HUES48 (cell line): ENCODE measurements at regions not wholly inside any gene's neighbourhood (a gene's known extent, or its start where the extent isn't known, plus 50 kb on each side); places are given as distances from the start of the nearest gene placed in this dataset.

Source experiments
- H3K27ac ChIP-seq: one replicate; pipeline ENCODE4 v1.7.0; 2013; ENCODE audit warnings: low read depth, low read length, inconsistent platforms
- H3K27me3 ChIP-seq: 2 replicates; pipeline ENCODE4 v1.6.1; 2013; ENCODE audit warnings: mild to moderate bottlenecking, low read length; ENCODE audit not compliant: control insufficient read depth, insufficient read depth
- H3K36me3 ChIP-seq: 2 replicates; pipeline ENCODE4 v1.6.1; 2013; ENCODE audit warnings: low read length; ENCODE audit not compliant: control insufficient read depth, insufficient read depth
- H3K4me1 ChIP-seq: 2 replicates; pipeline ENCODE4 v1.6.1; 2013; ENCODE audit warnings: mild to moderate bottlenecking, low read length; ENCODE audit not compliant: control insufficient read depth, insufficient read depth
- H3K4me3 ChIP-seq: 2 replicates; pipeline ENCODE4 v1.5.1; 2013; ENCODE audit warnings: mild to moderate bottlenecking, low read depth, low read length
- H3K9ac ChIP-seq: 2 replicates; pipeline ENCODE4 v1.6.1; 2013; ENCODE audit warnings: mild to moderate bottlenecking, low read depth, low read length, moderate library complexity
- H3K9me3 ChIP-seq: 2 replicates; pipeline ENCODE4 v1.6.1; 2013; ENCODE audit warnings: low read length; ENCODE audit not compliant: control insufficient read depth, insufficient read depth

DNA sequence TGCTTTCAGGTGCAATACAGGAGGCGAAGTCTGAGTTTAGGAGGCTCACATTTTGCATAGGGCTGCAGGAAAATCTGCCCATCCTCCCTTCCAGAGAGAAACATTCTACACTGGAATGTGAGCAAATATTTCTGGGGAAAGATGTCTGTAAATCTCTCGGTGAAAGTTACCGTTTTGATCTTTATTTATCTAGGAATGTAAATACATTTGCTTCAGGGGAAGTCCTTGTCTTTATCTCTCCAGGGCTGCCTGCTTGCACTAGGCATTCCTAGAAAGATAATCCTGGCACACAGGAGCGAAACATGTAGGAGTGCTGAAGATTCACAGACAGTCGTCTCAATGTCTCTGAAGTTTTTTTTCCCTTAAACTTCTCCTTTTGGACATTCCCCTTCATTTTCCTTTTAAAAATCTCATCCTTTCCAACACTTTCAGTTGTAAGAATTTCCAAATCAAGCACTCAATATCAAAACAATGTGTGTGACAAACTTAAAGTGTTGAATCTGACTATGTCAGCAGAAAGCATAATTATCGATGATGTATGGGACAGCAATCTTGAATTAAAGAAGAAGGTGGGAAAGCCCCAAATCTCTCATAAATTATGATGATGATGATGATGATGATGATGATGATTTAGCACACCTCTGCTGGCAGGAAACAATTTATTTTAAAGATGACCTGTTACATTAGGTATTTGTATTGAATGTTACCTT is 113.4 kb upstream of the RESF1 start:
- peaks cover 45% of the 10 kb centered on the region for H3K9me3 ChIP-seq
- no peaks in the 10 kb centered on the region for H3K4me1 ChIP-seq
- H3K36me3 ChIP-seq = no peaks in the 10 kb centered on the region
- no peak overlapping the region for H3K9ac ChIP-seq
- H3K4me3 ChIP-seq = no peak overlapping the region
- H3K27ac ChIP-seq = no peak overlapping the region
- no peaks in the 10 kb centered on the region for H3K27me3 ChIP-seq

DNA sequence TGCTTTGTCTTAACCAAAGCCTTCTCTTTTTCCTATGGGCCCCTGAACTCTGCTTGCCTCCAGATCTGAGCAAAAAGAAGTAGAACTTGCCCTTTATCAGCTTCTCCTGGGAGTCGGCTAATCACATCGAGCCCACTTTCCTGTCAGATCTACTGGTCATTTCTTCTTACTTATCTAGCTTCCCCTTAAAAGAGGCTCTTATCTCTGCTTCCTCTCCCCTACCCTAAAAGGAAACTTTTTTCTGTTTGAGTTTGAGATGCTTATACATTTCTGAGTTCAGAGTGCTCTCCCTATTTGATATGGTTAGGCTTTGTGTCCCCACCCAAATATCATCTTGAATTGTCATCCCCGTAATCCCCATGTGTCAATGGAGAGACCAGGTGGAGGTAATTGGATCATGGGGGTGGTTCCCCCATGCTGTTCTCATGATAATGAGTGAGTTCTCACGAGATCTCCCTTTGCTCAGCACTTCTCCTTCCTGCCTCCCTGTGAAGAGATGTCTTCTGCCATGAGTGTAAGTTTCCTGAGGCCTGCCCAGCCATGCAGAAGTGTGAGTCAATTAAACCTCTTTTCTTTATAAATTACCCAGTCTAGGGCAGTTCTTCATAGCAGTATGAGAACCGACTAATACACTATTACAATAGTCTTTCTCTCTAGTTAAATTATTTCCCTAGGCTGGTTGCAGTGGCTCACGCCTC is 114.7 kb upstream of the AMN1 start:
- Histone ChIP-seq H3K27me3 (no peaks in the 10 kb centered on the region), H3K9me3 (peaks cover 24% of the 10 kb centered on the region)

DNA sequence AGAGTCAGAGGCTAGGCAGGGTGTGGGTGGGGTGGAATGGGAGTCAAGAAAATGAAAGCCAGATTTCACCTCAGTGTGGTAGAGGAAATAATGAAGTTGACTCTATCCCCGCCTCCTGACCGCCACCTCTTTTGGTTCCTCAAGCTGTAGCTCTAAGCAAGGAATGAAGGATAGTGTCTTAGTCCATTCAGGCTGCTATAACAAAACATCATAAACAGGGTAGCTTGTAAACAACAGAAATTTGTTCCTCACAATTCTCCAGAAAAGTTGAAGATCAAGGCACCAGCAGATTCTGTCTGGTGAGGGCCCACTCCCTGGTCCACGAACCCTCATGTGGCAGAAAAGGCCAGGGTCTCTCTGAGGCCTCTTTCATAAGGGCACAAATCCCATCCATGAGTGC is 109.1 kb upstream of the AMN1 start:
- Histone ChIP-seq H3K27me3 (no peaks in the 10 kb centered on the region), H3K36me3 (no peaks in the 10 kb centered on the region), H3K9ac (no peak overlapping the region)

More for the DNA sequence above, 114.7 kb upstream of the AMN1 start:
- H3K27ac ChIP-seq = no peak overlapping the region
- H3K4me3 ChIP-seq = no peak overlapping the region
- no peak overlapping the region for H3K9ac ChIP-seq
- H3K36me3 ChIP-seq = no peaks in the 10 kb centered on the region
- no peaks in the 10 kb centered on the region for H3K4me1 ChIP-seq

DNA sequence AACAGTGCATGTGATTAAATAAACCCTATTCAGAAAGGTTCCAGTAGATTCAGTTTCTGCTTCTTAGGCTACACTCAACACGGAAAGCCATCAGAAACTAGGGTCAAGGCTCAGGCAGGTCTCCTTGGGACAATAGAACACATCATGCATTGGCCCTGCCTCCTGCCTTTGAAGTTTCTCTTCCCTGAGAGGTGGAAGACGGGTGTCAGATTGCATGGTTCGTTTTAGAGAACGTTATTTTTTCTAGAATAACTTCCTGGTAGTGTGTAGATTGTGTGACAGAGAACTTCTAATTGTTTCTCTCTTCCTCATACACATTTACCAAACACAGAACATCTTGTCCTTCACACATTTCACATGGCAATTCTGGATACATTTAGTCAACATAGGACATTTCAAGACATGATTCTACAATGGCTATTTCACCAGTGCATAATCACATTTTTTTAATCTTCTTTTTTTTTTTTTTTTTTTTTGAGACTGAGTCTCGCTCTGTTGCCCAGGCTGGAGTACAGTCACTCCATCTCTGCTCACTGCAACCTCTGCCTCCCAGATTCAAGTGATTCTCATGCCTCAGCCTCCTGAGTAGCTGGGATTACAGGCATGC is 106.6 kb upstream of the AMN1 start:
- Histone ChIP-seq H3K4me3 (no peak overlapping the region), H3K27ac (no peak overlapping the region), H3K9ac (no peak overlapping the region), H3K27me3 (no peaks in the 10 kb centered on the region), H3K4me1 (no peaks in the 10 kb centered on the region), H3K9me3 (peaks cover 5% of the 10 kb centered on the region), H3K36me3 (no peaks in the 10 kb centered on the region)

More for the DNA sequence above, 109.1 kb upstream of the AMN1 start:
- Histone ChIP-seq H3K4me1 (no peaks in the 10 kb centered on the region), H3K4me3 (no peak overlapping the region), H3K27ac (no peak overlapping the region), H3K9me3 (no peaks in the 10 kb centered on the region)

DNA sequence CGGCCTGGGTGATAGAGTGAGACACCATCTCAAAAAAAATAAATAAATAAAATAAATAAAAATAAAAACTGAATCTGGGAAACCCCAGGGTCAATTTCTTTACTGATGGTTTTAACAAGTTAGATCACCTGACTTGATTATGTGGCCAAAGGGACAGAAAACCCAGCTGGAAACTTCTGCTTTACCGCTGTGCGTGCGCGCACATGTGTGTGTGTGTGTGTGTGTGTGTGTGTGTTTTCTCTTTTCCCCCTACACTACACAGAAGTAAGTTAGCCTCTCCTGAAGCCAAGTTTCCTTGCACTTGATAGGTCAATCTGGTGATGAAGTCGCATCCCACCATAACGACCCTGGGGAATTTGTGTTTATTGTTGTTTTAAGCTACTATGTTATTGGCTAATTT is 105.3 kb upstream of the AMN1 start:
- Histone ChIP-seq H3K27ac (no peak overlapping the region), H3K9me3 (peaks cover 5% of the 10 kb centered on the region), H3K27me3 (no peaks in the 10 kb centered on the region), H3K4me1 (no peaks in the 10 kb centered on the region), H3K9ac (no peak overlapping the region), H3K36me3 (no peaks in the 10 kb centered on the region), H3K4me3 (no peak overlapping the region)

DNA sequence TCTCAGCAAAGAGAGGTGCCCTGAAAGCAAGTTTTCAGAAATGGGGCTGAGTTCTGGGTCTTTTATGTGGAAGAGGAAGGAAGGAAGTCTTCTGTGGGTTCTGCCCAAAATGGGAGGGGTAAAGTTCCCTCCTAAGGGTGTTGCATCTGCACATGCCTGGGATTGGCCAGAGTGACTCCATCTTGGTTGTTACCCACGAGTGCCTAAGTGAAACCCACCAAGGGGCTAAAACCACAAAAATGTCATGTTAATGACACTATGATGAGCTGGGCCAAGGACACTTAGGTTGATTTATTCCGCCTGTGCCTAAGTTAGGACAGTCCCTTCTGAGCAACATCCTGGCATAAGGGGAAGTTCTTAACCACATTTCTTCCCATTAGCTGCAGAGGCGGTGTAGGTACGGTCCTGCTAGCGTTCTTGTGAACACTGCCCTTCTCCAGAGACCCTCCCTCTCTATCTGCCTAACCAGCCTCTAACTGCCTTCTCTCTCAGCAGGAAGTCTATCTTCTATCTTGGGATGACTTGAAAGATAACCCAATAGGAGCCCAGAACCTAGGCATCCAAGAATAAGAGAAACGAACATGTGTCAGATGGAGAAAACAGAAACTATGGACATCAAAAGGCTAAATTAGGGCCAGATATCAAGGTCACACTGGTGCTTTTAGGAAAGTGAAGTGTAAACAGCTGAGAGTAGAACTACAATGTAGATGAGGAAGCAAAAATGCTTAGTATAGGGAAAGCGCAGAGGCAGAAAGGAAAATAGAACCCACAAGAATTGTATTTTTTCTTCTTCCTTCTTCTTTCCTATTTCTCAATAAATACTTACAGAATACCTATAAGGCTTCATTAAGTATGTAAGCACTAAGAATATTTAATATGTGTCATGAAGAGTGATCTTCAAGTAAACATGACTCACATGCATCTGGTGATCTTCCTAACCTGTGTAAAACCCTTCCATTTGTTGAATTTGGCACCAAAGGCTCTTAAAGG is 104.2 kb upstream of the AMN1 start:
- Histone ChIP-seq H3K27ac (no peak overlapping the region), H3K9me3 (peaks cover 5% of the 10 kb centered on the region), H3K4me1 (no peaks in the 10 kb centered on the region), H3K4me3 (no peak overlapping the region), H3K36me3 (no peaks in the 10 kb centered on the region), H3K27me3 (no peaks in the 10 kb centered on the region), H3K9ac (no peak overlapping the region)

DNA sequence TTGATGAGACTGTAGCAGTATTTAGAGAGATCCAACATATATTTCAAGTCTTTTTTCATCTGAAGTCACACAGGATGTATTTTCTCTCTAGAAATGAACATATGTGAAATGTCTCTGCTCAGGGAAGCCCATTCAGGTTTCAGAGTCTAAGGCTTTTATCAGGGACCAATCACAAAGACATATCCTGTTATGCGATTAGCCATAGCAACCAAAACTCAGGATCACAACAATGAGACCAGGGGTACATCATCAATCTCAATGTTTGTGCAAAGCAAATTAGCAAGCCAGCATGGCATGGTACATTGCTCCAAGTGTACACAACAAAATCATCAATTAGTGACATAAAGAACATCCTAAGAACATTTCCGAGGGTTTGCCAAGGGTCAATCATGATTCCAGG is 99.2 kb upstream of the AMN1 start:
- H3K9me3 ChIP-seq = peaks cover 23% of the 10 kb centered on the region
- H3K27me3 ChIP-seq = no peaks in the 10 kb centered on the region
- H3K9ac ChIP-seq = no peak overlapping the region
- no peak overlapping the region for H3K4me3 ChIP-seq
- H3K4me1 ChIP-seq = no peaks in the 10 kb centered on the region
- H3K27ac ChIP-seq = no peak overlapping the region
- no peaks in the 10 kb centered on the region for H3K36me3 ChIP-seq

DNA sequence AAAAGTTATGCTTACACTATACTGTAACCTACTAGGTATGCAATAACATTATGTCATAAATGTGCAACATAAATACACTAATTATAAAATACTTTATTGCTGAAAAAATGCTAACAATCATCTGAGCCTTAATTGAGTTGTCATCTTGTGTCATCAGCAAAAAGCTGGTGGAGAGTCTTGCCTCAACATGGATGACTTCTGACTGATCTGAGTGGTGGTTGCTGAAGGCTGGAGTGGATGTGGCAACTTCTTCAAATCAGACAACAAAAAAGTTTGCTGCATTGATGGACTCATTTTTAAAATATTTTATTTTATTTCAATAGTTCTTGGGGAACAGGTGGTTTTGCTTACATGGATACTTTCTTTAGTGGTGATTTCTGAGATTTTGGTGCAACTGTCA is 93.9 kb upstream of the AMN1 start:
- Histone ChIP-seq H3K9ac (no peak overlapping the region), H3K9me3 (peaks cover 17% of the 10 kb centered on the region), H3K4me3 (no peak overlapping the region), H3K4me1 (no peaks in the 10 kb centered on the region), H3K36me3 (no peaks in the 10 kb centered on the region), H3K27ac (no peak overlapping the region), H3K27me3 (no peaks in the 10 kb centered on the region)

DNA sequence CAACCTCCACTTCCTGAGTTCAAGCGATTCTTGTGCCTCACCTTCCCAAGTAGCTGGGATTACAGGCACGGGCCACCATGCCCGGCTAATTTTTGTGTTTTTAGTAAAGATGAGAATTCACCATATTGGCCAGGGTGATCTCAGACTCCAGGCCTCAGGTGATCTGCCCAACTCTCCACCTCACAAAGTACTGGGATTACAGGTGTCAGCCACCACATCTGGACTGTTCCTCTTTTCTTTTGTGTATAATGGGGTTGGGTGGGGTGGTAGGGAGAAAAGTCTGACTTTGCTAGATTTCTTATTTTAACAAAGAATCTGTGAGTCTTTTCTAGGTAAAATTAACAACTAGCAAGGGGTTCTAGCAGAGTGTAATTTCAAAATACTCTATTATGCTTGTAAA is 92.7 kb upstream of the AMN1 start:
- Histone ChIP-seq H3K27ac (no peak overlapping the region), H3K9me3 (peaks cover 14% of the 10 kb centered on the region), H3K4me1 (no peaks in the 10 kb centered on the region), H3K27me3 (no peaks in the 10 kb centered on the region), H3K9ac (no peak overlapping the region), H3K4me3 (no peak overlapping the region), H3K36me3 (no peaks in the 10 kb centered on the region)

DNA sequence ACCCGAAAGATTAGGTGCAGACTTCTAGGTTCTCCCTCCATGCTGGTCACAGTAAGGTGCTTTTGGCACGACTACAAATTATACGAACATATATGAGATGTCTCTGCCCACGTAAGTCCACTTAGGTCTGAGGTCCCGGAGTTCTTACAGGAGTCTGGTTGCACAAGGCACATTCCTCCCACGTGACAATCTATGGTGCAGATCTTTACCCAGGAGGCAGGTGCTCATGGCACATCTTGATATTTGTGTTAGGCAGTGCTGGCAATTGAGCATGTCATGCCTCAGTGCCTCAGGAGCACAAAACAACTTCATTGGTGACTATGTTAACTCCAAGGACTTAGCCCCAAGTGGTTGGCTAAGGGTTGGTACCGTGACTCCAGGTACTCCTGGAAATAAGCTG is 92.0 kb upstream of the AMN1 start:
- Histone ChIP-seq H3K4me3 (no peak overlapping the region), H3K36me3 (no peaks in the 10 kb centered on the region), H3K27ac (no peak overlapping the region), H3K27me3 (no peaks in the 10 kb centered on the region), H3K4me1 (no peaks in the 10 kb centered on the region), H3K9me3 (peaks cover 8% of the 10 kb centered on the region), H3K9ac (no peak overlapping the region)
